Neural progenitor cell (in vitro differentiated cells): ENCODE measurements at regions not wholly inside any gene's neighbourhood (a gene's known extent, or its start where the extent isn't known, plus 50 kb on each side); places are given as distances from the start of the nearest gene placed in this dataset.

Source experiments
- CTCF ChIP-seq: fragments of 200-600 bp; sonication (generic); IDR thresholded peaks from 2 replicates; pipeline ENCODE4 v1.5.1; 2017; ENCODE audit warnings: antibody characterized with exemption, mild to moderate bottlenecking
- EZH2 ChIP-seq: fragments of 200-600 bp; sonication (generic); IDR thresholded peaks from 2 replicates; pipeline ENCODE4 v1.6.1; 2017; ENCODE audit warnings: antibody characterized with exemption, mild to moderate bottlenecking, moderate library complexity

- no peak for TF ChIP-seq CTCF
- no peak for TF ChIP-seq EZH2
These were observed 107.5 kb upstream of the ACSL4 start for GRCh38 chrX:109840585-109840984.
